WI38 (cell line): ENCODE measurements at regions not wholly inside any gene's neighbourhood (a gene's known extent, or its start where the extent isn't known, plus 50 kb on each side); places are given as distances from the start of the nearest gene placed in this dataset.

Source experiments
- H3K4me3 ChIP-seq: 2 replicates; pipeline ENCODE4 v1.5.1; 2011; ENCODE audit warnings: low read depth, mild to moderate bottlenecking, control low read depth, low read length
- TF ChIP-seq, protein P1 (sequence below): IDR thresholded peaks from 2 replicates; pipeline ENCODE4 v1.5.1; 2012; ENCODE audit warnings: low read depth, mild to moderate bottlenecking, control low read depth, low read length

- H3K4me3 ChIP-seq = no peak overlapping the region
- TF ChIP-seq, protein P1, sequence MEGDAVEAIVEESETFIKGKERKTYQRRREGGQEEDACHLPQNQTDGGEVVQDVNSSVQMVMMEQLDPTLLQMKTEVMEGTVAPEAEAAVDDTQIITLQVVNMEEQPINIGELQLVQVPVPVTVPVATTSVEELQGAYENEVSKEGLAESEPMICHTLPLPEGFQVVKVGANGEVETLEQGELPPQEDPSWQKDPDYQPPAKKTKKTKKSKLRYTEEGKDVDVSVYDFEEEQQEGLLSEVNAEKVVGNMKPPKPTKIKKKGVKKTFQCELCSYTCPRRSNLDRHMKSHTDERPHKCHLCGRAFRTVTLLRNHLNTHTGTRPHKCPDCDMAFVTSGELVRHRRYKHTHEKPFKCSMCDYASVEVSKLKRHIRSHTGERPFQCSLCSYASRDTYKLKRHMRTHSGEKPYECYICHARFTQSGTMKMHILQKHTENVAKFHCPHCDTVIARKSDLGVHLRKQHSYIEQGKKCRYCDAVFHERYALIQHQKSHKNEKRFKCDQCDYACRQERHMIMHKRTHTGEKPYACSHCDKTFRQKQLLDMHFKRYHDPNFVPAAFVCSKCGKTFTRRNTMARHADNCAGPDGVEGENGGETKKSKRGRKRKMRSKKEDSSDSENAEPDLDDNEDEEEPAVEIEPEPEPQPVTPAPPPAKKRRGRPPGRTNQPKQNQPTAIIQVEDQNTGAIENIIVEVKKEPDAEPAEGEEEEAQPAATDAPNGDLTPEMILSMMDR = no peak
These were observed 106.1 kb downstream of the HSPH1 start for GRCh38 chr13:31055589-31055988.

DNA sequence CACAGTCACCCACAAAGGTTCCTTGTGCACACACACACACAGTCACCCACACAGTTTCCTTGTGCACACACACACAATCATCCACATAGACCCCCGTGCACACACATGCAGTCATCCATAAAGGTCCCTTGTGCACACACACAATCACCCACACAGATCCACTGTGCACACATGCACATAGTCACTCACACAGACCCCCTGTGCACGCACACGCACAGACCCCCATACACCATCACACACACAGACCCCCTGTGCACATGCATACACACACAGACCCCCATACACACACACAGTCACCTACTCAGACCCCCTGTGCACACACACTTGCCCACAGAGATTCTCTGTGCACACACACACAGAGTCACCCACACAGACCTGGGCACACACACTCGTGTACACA is 107.1 kb downstream of the HSPH1 start:
- TF ChIP-seq, protein P1 = no peak
- no peak overlapping the region for H3K4me3 ChIP-seq

- H3K4me3 ChIP-seq = no peak overlapping the region
- TF ChIP-seq, protein P1 = no peak
These were observed 107.8 kb downstream of the HSPH1 start for GRCh38 chr13:31053896-31054295.

DNA sequence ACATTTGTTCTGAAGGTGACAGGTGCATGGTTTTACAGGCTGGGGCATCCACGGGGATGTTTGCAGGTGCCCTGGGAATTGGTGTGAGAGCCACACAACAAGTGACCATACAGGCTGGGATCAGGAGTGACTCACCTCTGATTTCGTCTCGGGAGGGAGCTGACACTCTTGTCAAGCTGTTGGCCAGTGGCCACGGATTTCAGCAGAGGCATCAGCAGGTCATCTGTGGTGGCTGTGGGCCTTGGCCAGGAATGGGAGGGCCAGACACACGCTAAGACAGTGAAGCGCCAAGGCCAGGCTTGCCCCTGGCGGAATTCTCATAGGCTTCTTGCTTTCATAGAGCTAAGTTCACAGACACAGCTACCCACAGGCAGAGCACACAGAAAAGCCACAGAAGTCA is 108.6 kb downstream of the HSPH1 start:
- H3K4me3 ChIP-seq = no peak overlapping the region
- TF ChIP-seq, protein P1 = no peak

DNA sequence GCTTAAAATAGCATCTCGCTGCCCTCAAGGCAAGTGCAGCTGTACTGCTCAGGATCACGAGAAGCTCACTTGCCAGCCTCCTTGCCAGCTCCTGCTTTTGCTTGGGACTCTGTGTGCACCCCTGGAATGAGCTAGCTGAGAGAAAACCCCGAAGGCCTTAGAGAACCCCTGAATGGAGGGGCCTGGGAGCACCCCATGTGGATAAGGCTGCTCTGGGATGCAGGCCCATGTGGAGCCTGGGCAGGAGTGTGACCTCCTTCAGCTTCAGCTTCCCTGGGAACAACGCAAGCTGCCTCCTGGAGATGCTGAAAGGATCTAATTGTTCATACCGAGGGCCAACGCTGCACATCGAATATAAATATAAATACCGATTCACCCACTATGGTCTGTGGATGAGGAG is 109.2 kb downstream of the HSPH1 start:
- no peak overlapping the region for H3K4me3 ChIP-seq
- TF ChIP-seq, protein P1 = no peak

DNA sequence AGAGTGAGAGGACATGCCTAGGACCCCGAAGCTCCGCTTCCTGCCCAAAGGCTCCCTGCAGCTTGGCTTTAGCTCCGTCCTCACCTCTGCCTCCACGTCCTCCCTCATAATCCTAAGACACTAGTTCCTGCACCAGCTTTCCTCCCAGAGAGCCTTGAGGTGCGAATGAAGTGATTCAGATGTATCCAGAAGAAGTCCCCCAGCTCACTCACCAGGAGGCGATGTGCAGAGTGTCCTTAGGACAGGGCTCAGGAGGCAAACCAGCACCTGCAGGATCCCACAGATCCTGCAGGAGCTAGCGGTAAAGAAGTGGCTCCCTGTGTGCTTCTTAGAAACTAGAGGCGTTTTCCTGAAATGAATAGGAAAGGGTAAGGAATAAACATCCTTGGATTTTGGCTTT is 109.7 kb downstream of the HSPH1 start:
- no peak overlapping the region for H3K4me3 ChIP-seq
- TF ChIP-seq, protein P1 = no peak

DNA sequence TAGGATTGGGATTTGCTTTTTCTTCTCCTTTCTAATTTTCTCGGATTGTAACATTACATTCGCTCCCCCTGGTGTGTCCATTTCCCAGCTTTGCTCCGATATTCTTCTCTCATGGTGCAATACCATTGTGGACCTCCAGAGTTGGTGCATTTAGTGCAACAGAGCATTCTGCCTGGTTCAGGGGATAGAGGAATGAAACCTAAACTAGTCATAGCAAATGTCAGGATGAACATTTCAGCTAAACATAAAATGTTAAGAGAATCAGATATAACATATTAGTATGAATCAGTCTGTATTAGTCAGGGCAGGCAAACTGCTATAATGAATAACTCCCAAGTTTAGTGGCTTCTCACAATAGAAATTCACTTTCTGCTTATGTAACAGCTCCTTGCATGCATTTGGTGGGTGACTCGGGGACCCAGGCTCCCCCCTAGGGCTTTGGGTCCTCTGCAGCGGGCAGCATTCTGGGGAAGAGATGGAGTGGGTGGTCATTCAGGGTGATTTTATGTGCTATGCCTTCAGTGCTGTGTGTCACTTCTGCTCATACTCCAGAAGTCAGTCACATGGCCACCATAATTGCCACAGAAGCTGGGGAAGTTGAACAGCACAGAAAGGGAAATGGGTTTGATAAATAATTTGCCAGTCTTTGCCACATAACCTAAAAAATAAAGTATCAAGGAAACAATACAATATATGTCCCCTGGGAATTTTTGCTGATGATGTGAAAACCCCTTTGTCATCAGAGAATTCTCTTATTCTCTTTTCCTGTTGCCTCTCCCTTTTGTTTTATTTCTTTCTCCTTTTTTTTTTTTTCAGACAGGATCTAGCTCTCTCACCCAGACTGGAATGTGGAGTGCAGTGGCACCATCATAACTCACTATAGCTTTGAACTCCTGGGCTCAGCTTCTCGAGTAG is 111.0 kb downstream of the HSPH1 start:
- H3K4me3 ChIP-seq = no peak overlapping the region
- TF ChIP-seq, protein P1 = peak; percentile 36
